ENCODE measurements at regions not wholly inside any gene's neighbourhood (a gene's known extent, or its start where the extent isn't known, plus 50 kb on each side); places are given as distances from the start of the nearest gene placed in this dataset.

GRCh38 chr6:104284872-104285271 lies 574.8 kb downstream of the HACE1 start:
- no peak for TF ChIP-seq CTCF (conservative IDR thresholded peaks at IDR 0.05; ENCODE audit: low read depth, low read length)
- no peak for TF ChIP-seq EZH2 (IDR thresholded peaks at IDR 0.05; ENCODE audit: low read length, unreplicated experiment)

Measured in PC-3 (cell line).